Mammary epithelial cell (primary cell): ENCODE measurements at regions not wholly inside any gene's neighbourhood (a gene's known extent, or its start where the extent isn't known, plus 50 kb on each side); places are given as distances from the start of the nearest gene placed in this dataset.

ENCODE experiments used
- EZH2 ChIP-seq: IDR thresholded peaks from 2 replicates; pipeline ENCODE4 v1.6.1; 2012; ENCODE audit warnings: low read length, inconsistent platforms, borderline replicate concordance
- TF ChIP-seq, protein P1 (sequence below), 2 donors: IDR thresholded peaks in 1 of 2; conservative IDR thresholded peaks in 1 of 2; 2 replicates each; pipeline ENCODE4 v1.5.1; 2011 to 2012; ENCODE audit warnings: inconsistent platforms in 2 of 2, low read length in 2 of 2, mild to moderate bottlenecking in 2 of 2, control low read depth in 1 of 2, low read depth in 1 of 2; ENCODE audit not compliant: insufficient read depth in 1 of 2; ENCODE audit errors: extremely low read depth in 1 of 2

DNA sequence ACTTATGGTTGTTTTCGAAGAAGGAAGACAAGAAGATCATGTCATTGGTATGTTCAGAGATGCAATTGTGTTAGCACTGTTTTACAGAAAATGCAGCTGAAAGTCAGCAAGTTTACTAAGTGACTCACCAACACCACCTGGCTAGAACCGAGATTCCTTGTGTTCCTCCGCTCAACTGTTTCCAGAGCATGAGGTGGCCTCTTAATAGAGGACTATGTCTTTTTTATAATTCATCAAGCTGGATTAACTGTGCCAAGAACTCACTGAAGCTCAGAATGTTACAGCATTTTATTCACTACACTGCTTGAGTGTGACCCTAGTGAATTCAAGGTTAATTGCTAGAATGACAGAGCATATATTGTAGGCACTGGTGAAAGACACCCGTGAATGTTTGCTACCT is 1573.5 kb upstream of the TENM3 start:
- TF ChIP-seq, protein P1, sequence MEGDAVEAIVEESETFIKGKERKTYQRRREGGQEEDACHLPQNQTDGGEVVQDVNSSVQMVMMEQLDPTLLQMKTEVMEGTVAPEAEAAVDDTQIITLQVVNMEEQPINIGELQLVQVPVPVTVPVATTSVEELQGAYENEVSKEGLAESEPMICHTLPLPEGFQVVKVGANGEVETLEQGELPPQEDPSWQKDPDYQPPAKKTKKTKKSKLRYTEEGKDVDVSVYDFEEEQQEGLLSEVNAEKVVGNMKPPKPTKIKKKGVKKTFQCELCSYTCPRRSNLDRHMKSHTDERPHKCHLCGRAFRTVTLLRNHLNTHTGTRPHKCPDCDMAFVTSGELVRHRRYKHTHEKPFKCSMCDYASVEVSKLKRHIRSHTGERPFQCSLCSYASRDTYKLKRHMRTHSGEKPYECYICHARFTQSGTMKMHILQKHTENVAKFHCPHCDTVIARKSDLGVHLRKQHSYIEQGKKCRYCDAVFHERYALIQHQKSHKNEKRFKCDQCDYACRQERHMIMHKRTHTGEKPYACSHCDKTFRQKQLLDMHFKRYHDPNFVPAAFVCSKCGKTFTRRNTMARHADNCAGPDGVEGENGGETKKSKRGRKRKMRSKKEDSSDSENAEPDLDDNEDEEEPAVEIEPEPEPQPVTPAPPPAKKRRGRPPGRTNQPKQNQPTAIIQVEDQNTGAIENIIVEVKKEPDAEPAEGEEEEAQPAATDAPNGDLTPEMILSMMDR (conservative IDR thresholded peaks at IDR 0.05 in 1 of 2, IDR thresholded peaks at IDR 0.05 in 1 of 2; ENCODE audit: extremely low read depth in 1 of 2, insufficient read depth in 1 of 2, low read depth in 1 of 2, low read length in 2 of 2) = no peak
- no peak for TF ChIP-seq EZH2
